H9 (cell line): ENCODE measurements at regions not wholly inside any gene's neighbourhood (a gene's known extent, or its start where the extent isn't known, plus 50 kb on each side); places are given as distances from the start of the nearest gene placed in this dataset.

Source experiments
- DNase-seq: peaks from one replicate; pipeline ENCODE4 v3.0.0-alpha.2; 2017
- H2AFZ ChIP-seq: one replicate; pipeline ENCODE4 v1.6.1; 2013; ENCODE audit warnings: mild to moderate bottlenecking, low read length, control low read depth, moderate library complexity
- H2AK5ac ChIP-seq: 2 replicates; pipeline ENCODE4 v1.6.1; 2013; ENCODE audit warnings: low read length, control low read depth, mixed read lengths; ENCODE audit not compliant: insufficient read length
- H2BK120ac ChIP-seq: one replicate; pipeline ENCODE4 v1.6.1; 2013; ENCODE audit warnings: low read depth, mild to moderate bottlenecking, low read length, control low read depth, inconsistent platforms; ENCODE audit not compliant: poor library complexity, severe bottlenecking
- H2BK12ac ChIP-seq: 2 replicates; pipeline ENCODE4 v1.6.1; 2013; ENCODE audit warnings: low read length, control low read depth, mixed read lengths, low read depth; ENCODE audit not compliant: insufficient read length
- H2BK15ac ChIP-seq: 2 replicates; pipeline ENCODE4 v1.6.1; 2013; ENCODE audit warnings: low read depth, low read length, control low read depth
- H2BK20ac ChIP-seq: one replicate; pipeline ENCODE4 v1.6.1; 2013; ENCODE audit warnings: low read depth, mild to moderate bottlenecking, low read length, control low read depth, inconsistent platforms; ENCODE audit not compliant: poor library complexity, severe bottlenecking
- H2BK5ac ChIP-seq: 2 replicates; pipeline ENCODE4 v1.6.1; 2013; ENCODE audit warnings: low read length, control low read depth, mixed read lengths; ENCODE audit not compliant: insufficient read length
- H3K14ac ChIP-seq: 2 replicates; pipeline ENCODE4 v1.6.1; 2013; ENCODE audit warnings: low read length, control low read depth; ENCODE audit not compliant: insufficient read depth
- H3K18ac ChIP-seq: 2 replicates; pipeline ENCODE4 v1.6.1; 2013; ENCODE audit warnings: low read depth, mild to moderate bottlenecking, mixed read lengths, low read length, control low read depth; ENCODE audit not compliant: insufficient read length
- H3K23ac ChIP-seq: 2 replicates; pipeline ENCODE4 v1.6.1; 2013; ENCODE audit warnings: low read length, control low read depth, mixed read lengths, low read depth; ENCODE audit not compliant: insufficient read length
- H3K23me2 ChIP-seq: 2 replicates; pipeline ENCODE4 v1.6.1; 2013; ENCODE audit warnings: low read depth, mild to moderate bottlenecking, mixed read lengths, low read length, control low read depth; ENCODE audit not compliant: insufficient read length, poor library complexity, severe bottlenecking
- H3K27ac ChIP-seq: 2 replicates; pipeline ENCODE4 v1.5.1; 2013; ENCODE audit warnings: low read length, control low read depth, mixed read lengths, low read depth; ENCODE audit not compliant: insufficient read length
- H3K27me3 ChIP-seq: 2 replicates; pipeline ENCODE4 v1.6.1; 2013; ENCODE audit warnings: low read length, control low read depth, inconsistent platforms; ENCODE audit not compliant: insufficient read depth
- H3K4ac ChIP-seq: 2 replicates; pipeline ENCODE4 v1.6.1; 2013; ENCODE audit warnings: low read depth, mild to moderate bottlenecking, control low read depth, inconsistent platforms, low read length, moderate library complexity
- H3K4me1 ChIP-seq: 2 replicates; pipeline ENCODE4 v1.6.1; 2013; ENCODE audit warnings: low read length, control low read depth, inconsistent platforms; ENCODE audit not compliant: insufficient read depth
- H3K4me2 ChIP-seq: 2 replicates; pipeline ENCODE4 v1.6.1; 2013; ENCODE audit warnings: low read length, control low read depth, mixed read lengths; ENCODE audit not compliant: insufficient read length, insufficient read depth
- H3K56ac ChIP-seq: 2 replicates; pipeline ENCODE4 v1.6.1; 2013; ENCODE audit warnings: low read depth, mild to moderate bottlenecking, mixed read lengths, low read length, control low read depth; ENCODE audit not compliant: insufficient read length
- H3K79me1 ChIP-seq: 2 replicates; pipeline ENCODE4 v1.6.1; 2013; ENCODE audit warnings: low read depth, mild to moderate bottlenecking, moderate library complexity, low read length, control low read depth, inconsistent platforms; ENCODE audit not compliant: insufficient read depth, poor library complexity, severe bottlenecking
- H3K79me2 ChIP-seq: 2 replicates; pipeline ENCODE4 v1.6.1; 2013; ENCODE audit warnings: low read length, control low read depth, inconsistent platforms; ENCODE audit not compliant: insufficient read depth
- H3K9ac ChIP-seq: 2 replicates; pipeline ENCODE4 v1.6.1; 2013; ENCODE audit warnings: low read length, control low read depth, mixed read lengths; ENCODE audit not compliant: insufficient read length; ENCODE audit errors: extremely low read depth
- H3K9me3 ChIP-seq: one replicate; pipeline ENCODE4 v1.6.1; 2013; ENCODE audit warnings: low read depth, low read length, inconsistent platforms; ENCODE audit not compliant: control insufficient read depth
- H3T11ph ChIP-seq: one replicate; pipeline ENCODE4 v1.6.1; 2013; ENCODE audit warnings: mild to moderate bottlenecking, low read length, control low read depth, inconsistent platforms
- H4K20me1 ChIP-seq: one replicate; pipeline ENCODE4 v1.6.1; 2013; ENCODE audit not compliant: control insufficient read depth, insufficient read length, insufficient read depth
- H4K5ac ChIP-seq: 2 replicates; pipeline ENCODE4 v1.6.1; 2013; ENCODE audit warnings: low read depth, mild to moderate bottlenecking, mixed read lengths, low read length, control low read depth; ENCODE audit not compliant: insufficient read length
- H4K8ac ChIP-seq: replicated peaks from 2 replicates; pipeline ENCODE4 v1.6.1; 2013; ENCODE audit warnings: low read length, control low read depth, mixed read lengths, low read depth; ENCODE audit not compliant: insufficient read length
- H4K91ac ChIP-seq: 2 replicates; pipeline ENCODE4 v1.6.1; 2013; ENCODE audit warnings: low read depth, mild to moderate bottlenecking, moderate library complexity, mixed read lengths, low read length, control low read depth; ENCODE audit not compliant: insufficient read length
- H3K27ac Mint-ChIP-seq, 3 experiments: 2 replicates in 2 of 3; 3 replicates in 1 of 3; pipeline ENCODE4 v1.8.0; 2020 to 2021; ENCODE audit warnings: mixed read lengths in 3 of 3, mild to moderate bottlenecking in 1 of 3, moderate library complexity in 1 of 3
- H3K27me3 Mint-ChIP-seq: 2 replicates; pipeline ENCODE4 v1.8.0; 2021; ENCODE audit warnings: low read depth, mild to moderate bottlenecking, moderate library complexity, mixed read lengths
- H3K36me3 Mint-ChIP-seq, 3 experiments: 2 replicates in 2 of 3; 3 replicates in 1 of 3; pipeline ENCODE4 v1.8.0; 2020 to 2021; ENCODE audit warnings: low read depth in 3 of 3, mixed read lengths in 3 of 3; ENCODE audit not compliant: insufficient read depth in 1 of 3
- H3K4me1 Mint-ChIP-seq, 2 experiments: 2 replicates each; pipeline ENCODE4 v1.8.0; 2020; ENCODE audit warnings: mixed read lengths in 2 of 2
- H3K4me3 Mint-ChIP-seq, 2 experiments: 2 replicates in 1 of 2; 3 replicates in 1 of 2; pipeline ENCODE4 v1.8.0; 2020 to 2021; ENCODE audit warnings: mild to moderate bottlenecking in 2 of 2, mixed read lengths in 2 of 2, moderate library complexity in 1 of 2
- H3K9me3 Mint-ChIP-seq, 2 experiments: 2 replicates in 1 of 2; 3 replicates in 1 of 2; pipeline ENCODE4 v1.8.0; 2020; ENCODE audit warnings: mild to moderate bottlenecking in 2 of 2, mixed read lengths in 2 of 2, moderate library complexity in 1 of 2
- CTCF ChIP-seq: fragments of 200-600 bp; sonication (generic); conservative IDR thresholded peaks from 3 replicates; pipeline ENCODE4 v1.8.0; 2021; ENCODE audit warnings: antibody characterized with exemption, mild to moderate bottlenecking
- WGBS: extraction: QIAGEN DNeasy Blood & Tissue Kit; methylation state at CpG from one replicate; pipeline ENCODE4 v1.1.7; 2013; ENCODE audit warnings: missing lambda C conversion rate, low lambda C conversion rate, mixed read lengths; ENCODE audit not compliant: insufficient read length; ENCODE audit errors: extremely low coverage; 5-methylcytosine and 5-hydroxymethylcytosine counted together

- H3K4me1 ChIP-seq, result 0 out of 2 replicates have a peak, but pooled peaks cover 2% of the 10 kb centered on the region
- no peak overlapping the region for H3T11ph ChIP-seq
- no peak overlapping the region for H4K91ac ChIP-seq
- H3K36me3 Mint-ChIP-seq, result peaks cover 0 to 2% (median 0%) of the 10 kb centered on the region in 3 experiments; a peak in 4 of 7 replicates
- no peak overlapping the region for H3K4ac ChIP-seq
- H3K23me2 ChIP-seq, result no peaks in the 10 kb centered on the region
- DNase-seq, result no peak
- H3K4me1 Mint-ChIP-seq, result peaks cover 13 to 15% of the 10 kb centered on the region in 2 experiments
- no peak overlapping the region for H3K27ac ChIP-seq
- H2BK15ac ChIP-seq, result no peak overlapping the region
- H3K4me2 ChIP-seq, result no peak overlapping the region
- no peak overlapping the region for H2BK5ac ChIP-seq
- no peaks in the 10 kb centered on the region for H4K20me1 ChIP-seq
- no peak overlapping the region for H3K23ac ChIP-seq
- H2AK5ac ChIP-seq, result no peak overlapping the region
- no peaks in the 10 kb centered on the region for H3K27me3 ChIP-seq
- H2BK120ac ChIP-seq, result no peak overlapping the region
- H3K9ac ChIP-seq, result no peak overlapping the region
- H3K14ac ChIP-seq, result no peak overlapping the region
- no peak overlapping the region for H4K5ac ChIP-seq
- H3K18ac ChIP-seq, result no peak overlapping the region
- no peak overlapping the region for H2BK12ac ChIP-seq
- no peak for TF ChIP-seq CTCF
- no peak overlapping the region for H2AFZ ChIP-seq
- H3K9me3 ChIP-seq, result no peaks in the 10 kb centered on the region
- WGBS, result no CpG with 5 or more reads among the region's 4 CpGs
- H3K27me3 Mint-ChIP-seq, result no peaks in the 10 kb centered on the region; the same call in 1 of the 2 replicates
- H3K4me3 Mint-ChIP-seq, result no peak overlapping the region
- H2BK20ac ChIP-seq, result no peak overlapping the region
- H4K8ac ChIP-seq, result no peak overlapping the region
- H3K79me1 ChIP-seq, result no peaks in the 10 kb centered on the region
- H3K27ac Mint-ChIP-seq, result no peak overlapping the region
- no peaks in the 10 kb centered on the region for H3K79me2 ChIP-seq
- no peaks in the 10 kb centered on the region for H3K9me3 Mint-ChIP-seq
- no peak overlapping the region for H3K56ac ChIP-seq
These were observed 182.2 kb downstream of the GLI2 start for GRCh38 chr2:120917886-120918285.
